Kidney (tissue), 13 donors: ENCODE measurements at regions not wholly inside any gene's neighbourhood (a gene's known extent, or its start where the extent isn't known, plus 50 kb on each side); places are given as distances from the start of the nearest gene placed in this dataset.

Experiments used
- DNase-seq, 5 donors: peaks; one replicate each; pipeline ENCODE4 v3.0.0-alpha.2; 2013 to 2020
- FAIRE-seq: peaks from 2 replicates; lab custom pipeline; 2012; peaks lifted over from hg19 to GRCh38; lab: Jason Lieb, UNC
- H3K27ac ChIP-seq, 2 donors: one replicate each; pipeline ENCODE4 v1.7.0; 2013; ENCODE audit warnings: low read depth in 2 of 2, low read length in 2 of 2, inconsistent platforms in 1 of 2
- H3K27me3 ChIP-seq: one replicate; pipeline ENCODE4 v1.7.1; 2013; ENCODE audit warnings: low read length, inconsistent platforms; ENCODE audit not compliant: control insufficient read depth, insufficient read depth
- H3K36me3 ChIP-seq, 3 donors: one replicate each; pipeline versions ENCODE4 v1.7.0 to v1.7.1; 2013; ENCODE audit warnings: low read length in 3 of 3, control low read depth in 1 of 3, inconsistent platforms in 1 of 3; ENCODE audit not compliant: insufficient read depth in 3 of 3, control insufficient read depth in 2 of 3
- H3K4me1 ChIP-seq, 3 donors: one replicate each; pipeline versions ENCODE4 v1.7.0 to v1.7.1; 2013; ENCODE audit warnings: low read length in 3 of 3, inconsistent platforms in 1 of 3, low read depth in 1 of 3; ENCODE audit not compliant: control insufficient read depth in 2 of 3, insufficient read depth in 2 of 3
- H3K4me3 ChIP-seq, 3 donors: one replicate each; pipeline versions ENCODE4 v1.7.0 to v1.8.1; 2013; ENCODE audit warnings: low read length in 3 of 3, control low read depth in 1 of 3, inconsistent platforms in 1 of 3
- H3K9ac ChIP-seq, 3 donors: one replicate each; pipeline versions ENCODE4 v1.7.0 to v1.7.1; 2013; ENCODE audit warnings: low read length in 3 of 3, control low read depth in 1 of 3, inconsistent platforms in 1 of 3
- H3K9me3 ChIP-seq, 3 donors: one replicate each; pipeline versions ENCODE4 v1.7.0 to v1.7.1; 2013; ENCODE audit warnings: low read length in 3 of 3, control low read depth in 1 of 3, inconsistent platforms in 1 of 3; ENCODE audit not compliant: control insufficient read depth in 2 of 3, insufficient read depth in 1 of 3
- CTCF ChIP-seq: IDR thresholded peaks from 3 replicates; pipeline ENCODE4 v1.5.1; 2012; ENCODE audit warnings: mild to moderate bottlenecking, moderate library complexity, borderline replicate concordance; ENCODE audit not compliant: insufficient read depth; ENCODE audit errors: extremely low read depth
- intact Hi-C: fragments of 100-400 bp; cut with DNase I; formaldehyde crosslinking; loops from one replicate; pipeline ENCODE4 v1.11.1; 2022
- donor health status: control.
- donor health status: control.
- donor health status: control.
- donor health status: control.
- donor health status: control.
- donor health status: DM: yes; HTN: yes; CAD: no.
- donor health status: Normal renal cell carcinoma (clear cell type).

DNA sequence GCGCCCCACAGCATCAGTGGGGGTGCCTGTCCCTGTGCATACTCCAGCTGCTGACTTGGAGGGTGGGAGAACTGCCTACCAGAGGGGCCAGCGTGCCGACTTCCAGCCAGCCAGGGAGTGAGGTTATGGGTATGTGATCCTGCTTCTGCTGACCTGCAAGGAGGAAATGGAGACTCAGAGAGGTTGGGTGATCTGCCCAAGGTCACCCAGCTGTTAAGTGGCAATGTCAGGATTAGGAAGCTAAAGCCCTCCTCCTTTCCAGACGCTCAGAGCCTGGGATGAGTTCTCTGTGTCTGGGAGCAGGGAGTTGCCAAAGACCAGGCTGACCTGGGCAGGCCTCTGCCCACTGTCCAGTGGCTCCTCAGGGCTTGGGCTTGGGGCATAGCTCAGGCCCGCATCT is 169.6 kb downstream of the GLI2 start:
- H3K4me3 ChIP-seq: no peak overlapping the region
- no peaks in the 10 kb centered on the region for H3K27me3 ChIP-seq
- no peak for FAIRE-seq
- no peak for TF ChIP-seq CTCF
- no peaks in the 10 kb centered on the region for H3K36me3 ChIP-seq
- H3K9ac ChIP-seq: no peak overlapping the region
- intact Hi-C loops: no loop called here
- H3K4me1 ChIP-seq: peaks cover 0 to 7% (median 4%) of the 10 kb centered on the region in 3 donors
- no peak overlapping the region for H3K27ac ChIP-seq
- H3K9me3 ChIP-seq: no peaks in the 10 kb centered on the region
- DNase-seq: peak in 1 of 5 donors; percentile 47

- FAIRE-seq: no peak
Observed at GRCh38 chr2:120905824-120906571, 170.3 kb downstream of the GLI2 start.

DNA sequence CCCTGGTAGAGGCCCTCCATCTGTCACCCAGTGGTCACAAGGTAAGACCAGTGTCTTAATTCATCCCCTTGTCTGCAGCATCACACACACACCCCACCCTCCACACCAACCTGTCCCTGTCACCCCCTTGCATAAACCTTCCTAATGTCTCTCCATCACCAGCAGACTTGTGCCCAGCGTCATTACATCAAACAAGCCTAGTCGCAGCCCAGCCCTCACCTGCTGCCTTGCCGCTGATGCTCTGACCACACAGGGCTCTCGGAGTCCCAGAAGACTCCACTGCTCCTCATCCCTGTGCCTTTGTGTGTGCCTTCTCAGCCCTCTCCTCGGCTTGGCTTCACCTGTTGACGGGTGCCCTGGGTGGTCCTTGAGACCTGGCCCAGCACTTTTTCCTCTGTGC is 171.2 kb downstream of the GLI2 start:
- no peak for TF ChIP-seq CTCF
- Histone ChIP-seq H3K27me3 (no peaks in the 10 kb centered on the region), H3K4me3 (no peak overlapping the region), H3K9ac (no peak overlapping the region), H3K4me1 (peaks cover 0 to 4% (median 0%) of the 10 kb centered on the region in 3 donors), H3K27ac (no peak overlapping the region), H3K36me3 (no peaks in the 10 kb centered on the region), H3K9me3 (no peaks in the 10 kb centered on the region)
- intact Hi-C loops: no loop called here
- DNase-seq: no peak
- no peak for FAIRE-seq

More at GRCh38 chr2:120905824-120906571, 170.3 kb downstream of the GLI2 start:
- H3K9ac ChIP-seq: no peak overlapping the region
- no peaks in the 10 kb centered on the region for H3K9me3 ChIP-seq
- H3K27me3 ChIP-seq: no peaks in the 10 kb centered on the region
- no peak for TF ChIP-seq CTCF
- H3K36me3 ChIP-seq: no peaks in the 10 kb centered on the region
- intact Hi-C loops: no loop called here
- no peak overlapping the region for H3K4me3 ChIP-seq
- DNase-seq: peak in 1 of 5 donors; percentile 72
- peaks cover 0 to 4% (median 0%) of the 10 kb centered on the region in 3 donors for H3K4me1 ChIP-seq
- no peak overlapping the region for H3K27ac ChIP-seq

DNA sequence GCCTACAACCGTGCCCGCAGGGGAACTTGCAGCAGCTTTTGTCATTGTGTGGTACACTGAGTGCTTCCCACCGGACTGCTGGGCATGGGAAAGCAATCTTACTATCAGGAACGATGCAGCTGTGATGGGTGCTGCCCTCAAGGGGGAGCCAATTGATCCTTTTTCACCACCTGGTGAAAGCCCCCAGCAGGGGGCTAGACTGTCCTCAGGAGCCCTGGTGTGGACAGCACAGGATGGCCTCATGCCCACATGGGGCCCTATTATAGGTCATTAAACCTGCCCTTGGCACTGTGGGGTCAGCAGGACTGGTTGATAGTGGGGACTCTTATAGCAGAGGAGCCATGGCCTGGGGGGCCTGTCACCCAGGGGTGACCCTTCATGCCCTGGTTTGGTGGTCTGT is 172.2 kb downstream of the GLI2 start:
- DNase-seq (no peak), FAIRE-seq (no peak)
- no peak for TF ChIP-seq CTCF
- Histone ChIP-seq H3K9me3 (no peaks in the 10 kb centered on the region), H3K9ac (no peak overlapping the region), H3K27ac (no peak overlapping the region), H3K27me3 (no peaks in the 10 kb centered on the region), H3K4me3 (no peak overlapping the region), H3K4me1 (peaks cover 0 to 4% (median 0%) of the 10 kb centered on the region in 3 donors), H3K36me3 (no peaks in the 10 kb centered on the region)
- intact Hi-C loops: no loop called here
